ENCODE measurements at regions not wholly inside any gene's neighbourhood (a gene's known extent, or its start where the extent isn't known, plus 50 kb on each side); places are given as distances from the start of the nearest gene placed in this dataset.

- no peak overlapping the region for H3K4me3 ChIP-seq
- in situ Hi-C loops (cut with MboI; ENCODE audit: low sequenced_read_pairs) = no loop called here
Measured at GRCh38 chr6:76275746-76276145, 203.3 kb upstream of the IMPG1 start.

GRCh38 chr6:76264468-76264867 lies 192.0 kb upstream of the IMPG1 start:
- no peaks in the 10 kb centered on the region; the same call in 1 of the 2 replicates for H3K9me3 ChIP-seq

More at GRCh38 chr6:76275746-76276145, 203.3 kb upstream of the IMPG1 start:
- peak; percentile 6 to 15 for DNase-seq (ENCODE audit: low spot score in 2 of 2)
- no peaks in the 10 kb centered on the region for H3K27me3 ChIP-seq (ENCODE audit: low read depth)
- no peaks in the 10 kb centered on the region for H3K9me3 ChIP-seq
- H3K36me3 ChIP-seq (replicated peaks) = no peaks in the 10 kb centered on the region
- H3K4me1 ChIP-seq = no peaks in the 10 kb centered on the region

GRCh38 chr6:76262240-76262639 lies 189.8 kb upstream of the IMPG1 start:
- H3K4me3 ChIP-seq = no peak overlapping the region
- H3K4me1 ChIP-seq = no peaks in the 10 kb centered on the region
- H3K36me3 ChIP-seq (replicated peaks) = no peaks in the 10 kb centered on the region
- no peaks in the 10 kb centered on the region; the same call in 1 of the 2 replicates for H3K9me3 ChIP-seq
- DNase-seq (ENCODE audit: low spot score in 2 of 2) = no peak
- no peaks in the 10 kb centered on the region for H3K27me3 ChIP-seq (ENCODE audit: low read depth)
- in situ Hi-C loops (cut with MboI; ENCODE audit: low sequenced_read_pairs) = no loop called here

More at GRCh38 chr6:76264468-76264867, 192.0 kb upstream of the IMPG1 start:
- DNase-seq (ENCODE audit: low spot score in 2 of 2) = no peak
- Histone ChIP-seq H3K4me1 (no peaks in the 10 kb centered on the region), H3K27me3 (ENCODE audit: low read depth) (no peaks in the 10 kb centered on the region), H3K36me3 (replicated peaks) (no peaks in the 10 kb centered on the region), H3K4me3 (no peak overlapping the region)
- in situ Hi-C loops (cut with MboI; ENCODE audit: low sequenced_read_pairs) = no loop called here

- in situ Hi-C loops (cut with MboI; ENCODE audit: low sequenced_read_pairs) = no loop called here
- Histone ChIP-seq H3K9me3 (no peaks in the 10 kb centered on the region), H3K4me1 (no peaks in the 10 kb centered on the region), H3K4me3 (no peak overlapping the region), H3K27me3 (ENCODE audit: low read depth) (no peaks in the 10 kb centered on the region), H3K36me3 (replicated peaks) (no peaks in the 10 kb centered on the region)
- DNase-seq (ENCODE audit: low spot score in 2 of 2) = no peak
Measured at GRCh38 chr6:76250666-76251065, 178.2 kb upstream of the IMPG1 start.

- in situ Hi-C loops (cut with MboI; ENCODE audit: low sequenced_read_pairs) = no loop called here
- Histone ChIP-seq H3K27me3 (ENCODE audit: low read depth) (no peaks in the 10 kb centered on the region), H3K4me3 (no peak overlapping the region), H3K36me3 (replicated peaks) (no peaks in the 10 kb centered on the region), H3K4me1 (no peaks in the 10 kb centered on the region), H3K9me3 (no peaks in the 10 kb centered on the region)
- no peak for DNase-seq (ENCODE audit: low spot score in 2 of 2)
Measured at GRCh38 chr6:76247527-76247926, 175.1 kb upstream of the IMPG1 start.

GRCh38 chr6:76240092-76240491 lies 167.6 kb upstream of the IMPG1 start:
- no peaks in the 10 kb centered on the region for H3K36me3 ChIP-seq (replicated peaks)
- in situ Hi-C loops (cut with MboI; ENCODE audit: low sequenced_read_pairs) = no loop called here
- no peaks in the 10 kb centered on the region for H3K27me3 ChIP-seq (ENCODE audit: low read depth)
- no peaks in the 10 kb centered on the region for H3K9me3 ChIP-seq
- no peaks in the 10 kb centered on the region for H3K4me1 ChIP-seq
- no peak overlapping the region for H3K4me3 ChIP-seq
- DNase-seq (ENCODE audit: low spot score in 2 of 2) = no peak

- Histone ChIP-seq H3K36me3 (replicated peaks) (no peaks in the 10 kb centered on the region), H3K4me3 (no peak overlapping the region), H3K9me3 (no peaks in the 10 kb centered on the region), H3K27me3 (ENCODE audit: low read depth) (no peaks in the 10 kb centered on the region), H3K4me1 (no peaks in the 10 kb centered on the region)
- no peak for DNase-seq (ENCODE audit: low spot score in 2 of 2)
- in situ Hi-C loops (cut with MboI; ENCODE audit: low sequenced_read_pairs) = no loop called here
Measured at GRCh38 chr6:76230711-76231110, 158.2 kb upstream of the IMPG1 start.

GRCh38 chr6:76222189-76222588 lies 149.7 kb upstream of the IMPG1 start:
- in situ Hi-C loops (cut with MboI; ENCODE audit: low sequenced_read_pairs) = no loop called here
- Histone ChIP-seq H3K36me3 (replicated peaks) (no peaks in the 10 kb centered on the region), H3K9me3 (no peaks in the 10 kb centered on the region), H3K27me3 (ENCODE audit: low read depth) (no peaks in the 10 kb centered on the region), H3K4me1 (no peaks in the 10 kb centered on the region), H3K4me3 (no peak overlapping the region)
- no peak for DNase-seq (ENCODE audit: low spot score in 2 of 2)

GRCh38 chr6:76221525-76221924 lies 149.1 kb upstream of the IMPG1 start:
- no peaks in the 10 kb centered on the region for H3K9me3 ChIP-seq
- no peaks in the 10 kb centered on the region for H3K4me1 ChIP-seq
- H3K36me3 ChIP-seq (replicated peaks) = no peaks in the 10 kb centered on the region
- no peaks in the 10 kb centered on the region for H3K27me3 ChIP-seq (ENCODE audit: low read depth)
- H3K4me3 ChIP-seq = no peak overlapping the region
- in situ Hi-C loops (cut with MboI; ENCODE audit: low sequenced_read_pairs) = no loop called here
- DNase-seq (ENCODE audit: low spot score in 2 of 2) = no peak

- H3K9me3 ChIP-seq = no peaks in the 10 kb centered on the region
- no peaks in the 10 kb centered on the region for H3K36me3 ChIP-seq (replicated peaks)
- H3K4me1 ChIP-seq = no peaks in the 10 kb centered on the region
- no peak overlapping the region for H3K4me3 ChIP-seq
- no peak for DNase-seq (ENCODE audit: low spot score in 2 of 2)
- no peaks in the 10 kb centered on the region for H3K27me3 ChIP-seq (ENCODE audit: low read depth)
- in situ Hi-C loops (cut with MboI; ENCODE audit: low sequenced_read_pairs) = no loop called here
Measured at GRCh38 chr6:76220805-76221204, 148.3 kb upstream of the IMPG1 start.

GRCh38 chr6:76217606-76218005 lies 145.1 kb upstream of the IMPG1 start:
- H3K4me3 ChIP-seq = no peak overlapping the region
- no peaks in the 10 kb centered on the region for H3K27me3 ChIP-seq (ENCODE audit: low read depth)
- in situ Hi-C loops (cut with MboI; ENCODE audit: low sequenced_read_pairs) = no loop called here
- no peaks in the 10 kb centered on the region for H3K36me3 ChIP-seq (replicated peaks)
- no peaks in the 10 kb centered on the region for H3K4me1 ChIP-seq
- DNase-seq (ENCODE audit: low spot score in 2 of 2) = no peak
- no peaks in the 10 kb centered on the region for H3K9me3 ChIP-seq

- no peak overlapping the region for H3K4me3 ChIP-seq
- H3K36me3 ChIP-seq (replicated peaks) = no peaks in the 10 kb centered on the region
- no peaks in the 10 kb centered on the region for H3K9me3 ChIP-seq
- in situ Hi-C loops (cut with MboI; ENCODE audit: low sequenced_read_pairs) = no loop called here
- H3K4me1 ChIP-seq = no peaks in the 10 kb centered on the region
- no peaks in the 10 kb centered on the region for H3K27me3 ChIP-seq (ENCODE audit: low read depth)
- no peak for DNase-seq (ENCODE audit: low spot score in 2 of 2)
Measured at GRCh38 chr6:76214546-76214945, 142.1 kb upstream of the IMPG1 start.

GRCh38 chr6:76174722-76175121 lies 102.3 kb upstream of the IMPG1 start:
- Histone ChIP-seq H3K36me3 (replicated peaks) (no peaks in the 10 kb centered on the region), H3K4me1 (no peaks in the 10 kb centered on the region), H3K27me3 (ENCODE audit: low read depth) (no peaks in the 10 kb centered on the region), H3K4me3 (no peak overlapping the region), H3K9me3 (no peaks in the 10 kb centered on the region)
- no peak for DNase-seq (ENCODE audit: low spot score in 2 of 2)
- in situ Hi-C loops (cut with MboI; ENCODE audit: low sequenced_read_pairs) = no loop called here

GRCh38 chr6:76166874-76167273 lies 94.4 kb upstream of the IMPG1 start:
- DNase-seq (ENCODE audit: low spot score in 2 of 2) = peak in 1 of 2 experiments; percentile 7
- no peaks in the 10 kb centered on the region for H3K9me3 ChIP-seq
- in situ Hi-C loops (cut with MboI; ENCODE audit: low sequenced_read_pairs) = loop anchor here (5.0 kb wide), 1 partner anchor 235 kb away; no protein-coding TSS in a partner anchor

GRCh38 chr6:76166297-76166696 lies 93.8 kb upstream of the IMPG1 start:
- no peaks in the 10 kb centered on the region for H3K4me1 ChIP-seq
- H3K9me3 ChIP-seq = no peaks in the 10 kb centered on the region
- no peak for DNase-seq (ENCODE audit: low spot score in 2 of 2)
- H3K27me3 ChIP-seq (ENCODE audit: low read depth) = no peaks in the 10 kb centered on the region
- no peak overlapping the region for H3K4me3 ChIP-seq
- no peaks in the 10 kb centered on the region for H3K36me3 ChIP-seq (replicated peaks)
- in situ Hi-C loops (cut with MboI; ENCODE audit: low sequenced_read_pairs) = loop anchor here (5.0 kb wide), 1 partner anchor 234 kb away; no protein-coding TSS in a partner anchor

More at GRCh38 chr6:76166874-76167273, 94.4 kb upstream of the IMPG1 start:
- Histone ChIP-seq H3K4me1 (no peaks in the 10 kb centered on the region), H3K27me3 (ENCODE audit: low read depth) (no peaks in the 10 kb centered on the region), H3K36me3 (replicated peaks) (no peaks in the 10 kb centered on the region), H3K4me3 (no peak overlapping the region)
